Astrocyte of the hippocampus (primary cell): ENCODE measurements at regions not wholly inside any gene's neighbourhood (a gene's known extent, or its start where the extent isn't known, plus 50 kb on each side); places are given as distances from the start of the nearest gene placed in this dataset.
A peak's percentile ranks its signal among the peaks of the same experiment; 100 is the strongest.
"Not testable (repeated sequence)": the region's sequence is repeated elsewhere in the genome, so short reads cannot be mapped to it uniquely, and the experiment has no call there.

Experiments used
- DNase-seq: peaks from one replicate; pipeline ENCODE4 v3.0.0; 2011; ENCODE audit warnings: low read depth, low spot score

DNA sequence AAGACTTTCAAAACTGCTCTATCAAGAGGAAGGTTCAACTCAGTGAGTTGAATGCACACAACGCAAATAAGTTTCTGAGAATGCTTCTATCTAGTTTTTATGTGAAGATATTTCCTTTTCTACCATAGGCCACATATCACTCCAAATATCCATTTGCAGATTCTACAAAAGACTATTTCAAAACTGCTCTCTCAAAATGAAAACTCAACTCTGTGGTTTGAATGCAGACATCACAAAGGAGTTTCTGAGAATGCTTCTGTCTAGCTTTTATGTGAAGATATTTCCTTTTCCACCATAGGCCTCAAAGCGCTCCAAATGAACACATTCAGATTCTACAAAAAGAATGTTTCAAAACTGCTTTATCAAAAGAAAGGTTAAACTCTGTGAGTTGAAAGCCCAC is 1093.1 kb upstream of the DEFB115 start:
- not testable (repeated sequence) for DNase-seq

DNA sequence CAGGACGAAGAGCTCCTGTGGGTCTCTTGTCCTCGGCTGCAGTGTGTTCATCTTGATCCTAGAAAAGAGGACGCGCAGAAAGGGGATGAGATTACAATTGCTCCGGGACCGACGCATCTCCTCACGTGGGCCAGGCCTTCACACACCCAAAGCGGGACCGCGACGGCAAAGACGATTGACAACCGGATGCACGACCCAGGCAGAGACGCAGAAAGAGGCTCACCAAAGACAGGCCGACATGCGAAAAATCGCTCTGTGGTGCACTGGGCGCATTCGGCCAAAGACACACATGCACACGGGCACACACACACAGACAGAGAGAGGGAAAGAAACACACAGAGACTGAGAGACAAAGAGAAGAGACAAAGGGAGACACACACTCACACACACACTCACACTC is 1089.9 kb upstream of the DEFB115 start:
- DNase-seq, result no peak

DNA sequence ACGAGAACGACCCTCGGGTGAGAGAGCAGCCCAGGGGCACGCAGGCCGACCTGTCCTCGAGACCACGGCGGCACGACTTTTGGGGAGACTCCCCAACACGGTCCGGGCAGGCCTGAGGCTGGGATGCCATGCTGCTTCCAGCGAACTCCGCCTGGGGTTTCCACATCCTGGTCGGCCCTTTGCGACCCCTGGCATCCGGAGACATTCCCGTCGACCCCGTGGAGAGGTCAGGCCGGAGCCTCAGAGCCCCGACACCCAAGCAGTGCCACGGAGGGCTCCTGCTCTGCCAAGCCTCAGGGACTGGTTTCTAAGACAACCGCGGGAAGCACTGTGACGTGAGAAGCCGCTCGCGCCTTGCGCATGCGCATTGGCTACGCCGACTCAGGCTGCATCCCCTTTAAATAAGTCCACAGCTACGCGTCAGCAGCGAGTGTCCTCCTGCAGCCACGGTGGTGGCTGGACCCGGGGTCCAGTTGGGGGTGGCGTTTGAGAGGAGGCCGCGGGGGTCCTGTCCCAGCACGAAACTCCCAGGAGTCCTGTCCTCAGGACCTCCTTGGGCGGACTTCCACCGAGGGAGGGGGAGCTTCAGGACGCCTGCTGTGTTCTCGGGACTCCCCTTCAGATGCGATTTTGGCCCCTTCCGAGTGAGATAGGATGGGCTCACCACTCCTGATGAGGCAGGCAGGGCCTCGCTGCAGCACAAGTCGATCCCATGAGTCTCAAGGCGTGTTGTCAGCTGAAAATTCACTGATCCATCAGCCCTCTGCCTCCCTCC is 1089.3 kb upstream of the DEFB115 start:
- DNase-seq, result peak; percentile 1

DNA sequence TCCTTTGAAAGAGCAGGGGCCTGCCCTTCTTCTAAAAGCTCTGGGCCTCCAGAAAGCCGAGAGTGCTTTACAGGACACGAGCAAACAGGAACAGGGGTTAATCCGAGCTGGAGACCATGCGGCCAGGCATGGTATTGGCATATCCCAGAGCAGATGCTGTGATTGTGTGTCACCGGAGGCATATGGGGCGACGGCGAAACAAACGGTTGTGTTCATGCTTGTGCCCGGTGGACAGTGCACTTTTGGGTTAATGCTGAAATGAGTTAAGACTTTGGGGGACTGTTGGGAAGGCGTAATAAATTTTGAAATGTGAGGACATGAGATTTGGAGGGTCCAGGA is 1088.7 kb upstream of the DEFB115 start:
- no peak for DNase-seq

DNA sequence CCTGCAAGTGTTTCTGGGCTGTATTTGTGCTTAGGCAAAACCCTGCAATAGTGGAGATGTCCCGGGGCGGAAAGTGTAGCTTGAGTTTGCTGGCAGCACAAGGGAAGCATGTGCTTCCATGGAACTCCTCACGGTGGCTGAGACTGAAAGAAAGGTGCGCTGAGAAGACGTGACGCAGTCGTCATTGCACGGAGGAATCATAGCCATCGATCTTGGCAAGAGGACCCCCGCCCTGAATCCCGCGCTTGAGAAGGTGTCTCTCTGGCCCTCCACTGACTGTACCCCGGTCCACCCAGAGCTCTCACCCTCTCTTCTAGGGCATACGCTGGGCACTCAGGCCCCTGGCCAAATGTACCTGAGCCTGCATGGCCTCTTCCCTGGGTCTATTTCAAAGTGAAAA is 1081.8 kb upstream of the DEFB115 start:
- DNase-seq, result no peak

DNA sequence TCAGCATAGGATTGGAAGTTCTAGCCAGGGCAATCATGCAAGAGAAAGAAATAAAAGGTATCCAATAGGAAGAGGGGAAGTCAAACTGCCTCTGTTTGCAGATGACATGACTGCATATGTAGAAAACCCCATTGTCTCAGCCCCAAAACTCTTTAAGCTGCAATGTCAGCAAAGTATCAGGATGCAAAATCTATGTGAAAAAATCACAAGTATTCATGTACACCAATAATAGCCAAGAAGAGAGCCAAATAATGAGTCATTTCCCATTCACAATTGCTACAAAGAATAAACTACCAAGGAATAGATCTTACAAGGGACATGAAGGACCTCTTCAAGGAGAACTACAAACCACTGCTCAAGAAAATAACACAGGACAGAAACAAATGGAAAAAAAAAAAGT is 1074.3 kb upstream of the DEFB115 start:
- not testable (repeated sequence) for DNase-seq

DNA sequence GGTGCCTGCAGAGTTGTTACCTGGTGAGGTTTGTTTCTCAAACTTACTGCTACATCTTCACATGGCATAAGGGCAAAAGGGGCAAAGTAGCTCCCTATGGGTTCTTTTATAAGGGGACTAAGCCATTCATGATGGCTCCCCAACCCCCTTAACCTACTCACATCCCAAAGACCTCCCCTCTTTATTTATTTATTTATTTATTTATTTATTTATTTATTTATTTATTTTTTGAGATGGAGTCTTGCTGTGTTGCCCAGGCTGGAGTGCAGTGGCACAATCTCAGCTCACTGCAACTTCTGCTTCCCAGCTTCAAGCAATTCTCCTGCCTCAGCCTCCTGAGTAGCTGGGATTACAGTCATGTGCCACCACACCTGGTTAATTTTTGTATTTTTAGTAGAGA is 1065.7 kb upstream of the DEFB115 start:
- DNase-seq, result not testable (repeated sequence)

DNA sequence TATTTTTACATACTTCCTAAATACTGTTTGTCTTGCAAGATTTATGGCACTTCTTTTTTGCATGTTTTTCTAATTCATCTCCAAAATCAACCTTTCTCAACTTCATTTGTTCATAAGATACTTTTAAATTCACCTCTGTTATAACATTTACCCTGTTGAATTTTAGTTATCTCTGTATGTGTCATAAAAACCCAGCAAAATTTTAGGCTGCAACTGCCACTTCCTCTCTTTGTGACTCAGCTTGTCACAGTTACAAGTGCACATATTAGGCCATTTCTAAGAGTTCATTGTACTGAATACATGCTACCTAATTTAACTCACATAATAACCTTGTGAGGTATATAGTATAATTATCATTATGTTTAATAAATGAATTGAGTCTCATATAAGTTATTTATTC is 1023.0 kb upstream of the DEFB115 start:
- DNase-seq, result not testable (repeated sequence)

DNA sequence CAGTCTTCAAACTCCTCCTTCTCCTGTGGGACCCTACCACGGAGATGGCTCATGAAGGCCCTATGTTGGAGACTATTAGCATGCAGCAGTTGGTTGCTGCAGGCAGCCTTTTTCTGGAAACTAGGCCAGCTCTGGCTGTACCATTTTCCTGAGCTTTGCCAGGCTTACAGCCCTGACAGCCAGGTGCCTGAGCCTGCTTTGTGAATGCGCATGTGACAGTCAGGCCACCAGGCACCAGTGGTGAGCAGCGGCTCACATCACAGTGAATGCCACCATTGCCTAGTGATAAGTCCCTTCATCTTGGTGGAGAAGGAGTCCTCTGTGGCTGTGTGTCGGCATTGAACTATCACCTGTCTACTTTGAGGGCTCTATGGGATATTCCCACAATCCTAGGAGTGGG is 982.4 kb upstream of the DEFB115 start:
- DNase-seq, result not testable (repeated sequence)

DNA sequence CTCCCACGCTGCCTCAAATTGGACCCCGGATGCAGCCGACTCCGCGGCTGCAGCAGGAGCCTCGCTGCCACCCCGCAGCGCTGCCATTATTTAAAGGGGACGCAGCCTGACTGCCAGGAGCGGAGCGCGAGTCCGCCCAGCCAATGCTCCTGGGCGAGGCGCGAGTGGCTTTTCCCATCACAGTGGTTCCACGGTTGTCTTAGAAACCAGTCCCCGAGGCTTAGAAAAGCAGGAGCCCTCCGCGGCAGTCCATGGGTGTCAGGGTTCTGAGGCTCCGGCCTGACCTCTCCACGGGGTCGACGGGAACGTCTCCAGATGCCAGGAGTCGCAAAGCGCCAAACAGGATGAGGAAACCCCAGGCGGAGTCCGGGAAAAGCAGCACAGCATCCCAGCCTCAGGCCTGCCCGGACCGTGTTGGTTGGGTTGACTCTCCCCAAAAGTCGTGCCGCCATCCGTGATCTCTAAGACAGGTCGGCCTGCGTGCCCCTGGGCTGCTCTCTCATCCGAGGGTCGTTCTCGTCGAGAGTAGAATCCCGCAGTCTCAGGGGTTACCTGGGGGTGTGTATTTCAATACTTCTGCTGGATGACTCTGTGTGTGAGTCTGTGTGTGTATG is 975.8 kb upstream of the DEFB115 start:
- no peak for DNase-seq

DNA sequence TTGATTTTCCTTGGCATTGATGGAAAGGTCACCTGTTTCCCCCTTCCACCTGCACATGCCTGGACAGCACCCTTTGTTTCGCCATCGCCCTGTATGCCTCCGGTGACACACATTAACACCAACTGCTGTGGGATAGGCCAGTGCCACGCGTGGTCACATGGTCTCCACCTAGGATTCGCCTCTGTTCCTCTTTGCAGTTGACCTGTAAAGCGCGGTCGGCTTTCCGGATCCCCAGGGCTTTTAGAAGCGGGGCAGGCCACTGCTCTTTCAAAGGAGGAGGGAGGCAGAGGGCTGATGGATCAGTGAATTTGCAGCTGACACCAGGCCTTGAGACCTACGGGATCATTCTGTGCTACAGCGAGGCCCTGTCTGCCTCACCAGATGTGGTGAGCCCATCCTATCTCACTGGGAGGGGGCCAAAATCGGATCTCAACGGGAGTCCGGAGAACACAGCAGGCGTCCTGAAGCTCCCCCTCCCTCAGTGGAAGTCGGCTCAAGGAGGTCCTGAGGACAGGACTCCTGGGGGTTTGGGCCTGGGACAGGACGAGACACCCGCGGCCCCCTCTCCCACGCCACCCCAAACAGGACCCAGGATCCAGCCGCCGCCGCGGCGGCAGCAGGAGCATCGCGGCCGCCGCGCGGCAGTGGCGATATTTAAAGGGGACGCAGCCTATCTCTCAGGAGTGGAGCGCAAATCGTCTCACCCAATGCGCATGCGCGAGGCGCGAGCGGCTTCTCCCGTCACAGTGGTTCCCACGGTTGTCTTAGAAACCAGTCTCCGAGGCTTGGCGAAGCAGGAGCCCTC is 973.8 kb upstream of the DEFB115 start:
- DNase-seq, result peak; percentile 4

DNA sequence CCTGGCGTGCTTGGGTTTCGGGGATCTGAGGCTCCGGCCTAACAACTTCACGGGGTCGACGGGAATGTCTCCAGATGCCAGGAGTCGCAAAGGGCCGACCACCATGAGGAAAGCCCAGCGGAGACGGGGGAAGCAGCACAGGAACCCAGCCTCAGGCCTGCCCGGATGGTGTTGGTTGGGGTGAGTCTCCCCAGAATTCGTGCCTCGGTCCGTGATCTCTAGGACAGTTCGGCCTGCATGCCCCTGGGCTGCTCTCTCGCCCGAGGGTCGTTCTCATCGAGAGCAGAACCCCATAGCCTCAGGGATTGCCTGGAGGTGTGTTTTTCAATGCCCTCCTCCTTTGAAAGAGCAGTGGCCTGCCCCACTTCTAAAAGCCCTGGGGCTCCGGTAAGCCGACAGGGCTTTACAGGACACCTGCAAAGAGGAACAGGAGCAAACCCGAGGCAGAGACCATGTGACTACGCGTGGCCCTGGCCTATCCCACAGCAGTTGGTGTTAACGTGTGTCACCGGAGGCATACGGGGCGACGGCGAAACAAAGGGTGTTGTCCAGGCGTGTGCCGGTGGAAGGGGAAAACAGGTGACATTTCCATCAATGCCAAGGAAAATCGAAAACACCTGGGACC is 973.1 kb upstream of the DEFB115 start:
- no peak for DNase-seq

DNA sequence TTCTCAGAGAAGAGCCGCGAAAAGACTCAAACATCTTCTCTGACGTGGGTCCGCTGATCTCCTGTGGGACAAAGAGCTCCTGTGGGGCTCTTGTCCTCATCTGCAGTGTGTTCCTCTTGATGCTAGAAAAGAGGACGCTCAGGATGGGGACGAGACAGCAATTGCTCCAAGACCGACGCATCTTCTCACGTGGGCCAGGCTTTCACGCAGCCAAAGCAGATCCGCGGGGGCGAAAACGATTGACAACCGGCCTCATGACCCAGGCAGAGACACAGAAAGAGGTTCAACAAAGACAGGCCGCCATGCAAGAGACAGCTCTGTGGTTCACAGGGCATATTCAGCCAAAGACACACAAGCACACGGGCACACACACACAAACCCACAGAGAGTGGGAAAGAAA is 971.8 kb upstream of the DEFB115 start:
- DNase-seq, result no peak

DNA sequence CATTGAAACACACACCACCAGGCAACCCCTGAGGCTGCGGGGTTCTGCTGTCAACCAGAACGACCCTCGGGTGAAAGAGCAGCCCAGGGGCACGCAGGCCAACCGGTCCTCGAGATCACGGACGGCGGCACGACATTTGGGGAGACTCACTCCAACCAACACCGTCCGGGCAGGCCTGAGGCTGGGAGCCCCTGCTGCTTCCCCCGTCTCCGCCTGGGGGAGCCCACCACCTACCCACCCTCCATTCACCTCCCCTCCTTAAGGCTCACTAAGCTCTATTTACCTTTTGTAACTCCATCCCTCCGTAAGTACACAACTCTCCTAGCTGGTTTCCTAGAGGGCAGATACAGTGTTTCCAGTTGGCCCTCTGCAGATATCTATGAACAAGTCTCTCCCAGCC is 971.3 kb upstream of the DEFB115 start:
- no peak for DNase-seq

DNA sequence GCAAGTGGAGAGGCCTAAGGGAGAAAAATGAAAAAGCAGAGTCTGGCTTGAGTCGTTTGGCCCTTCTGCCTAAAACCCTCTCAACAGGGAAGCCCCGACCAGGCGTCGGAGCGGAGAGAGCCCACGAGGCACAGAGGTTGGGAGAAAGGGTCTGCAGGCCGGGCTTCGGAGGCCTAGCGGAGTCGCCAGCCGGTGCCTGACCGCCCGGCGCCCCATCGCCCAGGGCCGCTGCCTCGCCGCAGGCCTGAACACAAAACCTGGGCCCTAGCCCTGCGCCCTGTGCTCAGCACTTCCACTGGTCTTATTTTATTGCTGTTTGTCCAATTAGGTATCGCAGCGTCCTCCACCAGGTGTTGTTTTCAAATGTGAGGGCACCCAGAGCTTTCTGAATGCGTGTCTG is 970.0 kb upstream of the DEFB115 start:
- not testable (repeated sequence) for DNase-seq

DNA sequence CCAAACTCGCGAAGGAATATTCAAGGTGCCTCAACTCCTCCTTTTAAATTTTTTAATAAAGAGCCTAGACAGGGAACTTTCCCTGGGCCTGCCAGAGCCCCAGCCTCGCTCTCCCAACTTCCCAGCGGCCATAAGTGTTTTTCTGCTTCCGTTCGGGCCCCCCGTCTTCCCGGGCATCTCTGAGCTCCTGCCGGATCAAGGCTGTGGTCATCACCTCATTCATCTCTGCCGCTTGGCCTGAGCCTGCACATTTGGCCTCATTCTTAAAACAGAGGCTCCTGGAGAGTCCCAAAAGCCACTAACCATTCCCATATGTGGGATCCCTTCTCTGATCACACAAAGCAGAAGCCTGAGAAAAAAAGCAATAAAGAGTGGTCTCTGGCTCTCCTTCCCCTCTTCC is 969.1 kb upstream of the DEFB115 start:
- no peak for DNase-seq

DNA sequence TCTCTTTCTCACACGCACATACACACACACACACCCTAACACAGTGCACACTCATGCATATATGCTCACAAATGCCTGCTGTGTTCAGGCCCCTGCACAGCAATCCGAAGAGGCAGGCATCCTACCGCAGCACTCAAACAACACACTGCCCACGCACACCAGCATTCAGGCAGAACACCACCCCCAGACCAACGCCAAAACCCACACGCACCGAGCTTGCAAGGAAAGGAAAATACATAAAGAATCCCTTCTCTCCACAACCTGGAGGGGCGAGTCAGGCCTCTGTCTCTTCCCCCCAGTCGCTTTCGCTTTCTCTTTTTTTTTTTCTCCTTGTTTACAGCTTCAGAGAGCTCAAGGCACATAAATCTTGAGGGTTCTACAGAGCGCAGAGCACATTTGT is 968.4 kb upstream of the DEFB115 start:
- not testable (repeated sequence) for DNase-seq

DNA sequence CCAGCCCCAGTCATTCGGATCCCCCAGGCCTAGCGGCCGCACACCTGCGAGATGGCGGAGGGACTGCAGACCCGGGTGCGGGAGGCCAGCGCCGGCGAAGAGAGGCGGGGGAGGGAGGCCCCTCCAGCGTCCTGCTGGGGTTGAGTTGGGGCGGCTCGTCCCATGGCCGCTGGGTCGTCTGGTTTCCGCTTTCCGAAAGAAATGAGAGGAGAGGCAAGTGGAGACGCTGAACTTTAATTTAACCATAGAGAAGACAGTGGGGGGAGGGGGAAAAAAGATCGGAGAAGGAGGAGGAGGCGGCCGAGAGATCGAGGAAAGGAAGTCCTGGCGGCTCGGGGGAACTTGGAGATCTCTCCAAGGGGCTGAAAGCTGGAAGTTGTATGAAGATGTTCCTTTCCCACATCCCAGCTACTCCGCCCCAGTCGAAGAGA is 967.7 kb upstream of the DEFB115 start:
- not testable (repeated sequence) for DNase-seq

DNA sequence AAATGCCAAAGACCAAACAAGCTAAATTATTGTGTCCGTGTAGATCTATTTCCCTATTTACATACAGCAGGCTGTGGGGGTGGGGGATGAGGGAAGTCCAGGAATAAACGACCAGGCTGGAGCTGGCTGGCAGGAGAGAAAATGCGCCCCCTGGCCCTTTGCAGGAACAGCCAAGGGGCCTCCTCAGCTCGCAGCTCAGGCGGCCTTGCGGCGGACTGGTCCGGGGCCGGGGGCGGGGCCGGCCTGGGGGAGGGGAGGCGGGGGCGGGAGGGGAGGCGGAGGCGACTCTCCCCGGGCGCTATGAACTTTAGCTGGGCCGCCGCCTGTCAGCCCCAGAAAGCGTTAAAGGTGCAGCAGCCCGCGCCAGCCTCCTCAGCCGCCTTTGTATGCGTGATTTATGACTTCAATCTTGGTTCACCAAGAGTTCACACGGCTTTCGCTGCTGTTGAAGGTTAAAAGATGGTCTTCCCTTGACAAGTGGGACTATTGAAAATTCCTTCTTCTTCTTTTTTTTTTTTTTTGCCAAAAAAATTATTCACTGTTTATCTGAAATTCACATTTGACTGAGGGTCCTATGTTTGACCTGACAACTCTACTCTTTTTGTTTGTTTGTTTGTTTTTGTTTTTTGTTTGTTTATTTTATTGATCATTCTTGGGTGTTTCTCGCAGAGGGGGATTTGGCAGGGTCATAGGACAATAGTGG is 967.0 kb upstream of the DEFB115 start:
- not testable (repeated sequence) for DNase-seq

DNA sequence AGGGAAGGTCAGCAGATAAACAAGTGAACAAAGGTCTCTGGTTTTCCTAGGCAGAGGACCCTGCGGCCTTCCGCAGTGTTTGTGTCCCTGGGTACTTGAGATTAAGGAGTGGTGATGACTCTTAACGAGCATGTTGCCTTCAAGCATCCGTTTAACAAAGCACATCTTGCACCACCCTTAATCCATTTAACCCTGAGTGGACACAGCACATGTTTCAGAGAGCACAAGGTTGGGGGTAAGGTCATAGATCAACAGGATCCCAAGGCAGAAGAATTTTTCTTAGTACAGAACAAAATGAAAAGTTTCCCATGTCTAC is 966.4 kb upstream of the DEFB115 start:
- not testable (repeated sequence) for DNase-seq

DNA sequence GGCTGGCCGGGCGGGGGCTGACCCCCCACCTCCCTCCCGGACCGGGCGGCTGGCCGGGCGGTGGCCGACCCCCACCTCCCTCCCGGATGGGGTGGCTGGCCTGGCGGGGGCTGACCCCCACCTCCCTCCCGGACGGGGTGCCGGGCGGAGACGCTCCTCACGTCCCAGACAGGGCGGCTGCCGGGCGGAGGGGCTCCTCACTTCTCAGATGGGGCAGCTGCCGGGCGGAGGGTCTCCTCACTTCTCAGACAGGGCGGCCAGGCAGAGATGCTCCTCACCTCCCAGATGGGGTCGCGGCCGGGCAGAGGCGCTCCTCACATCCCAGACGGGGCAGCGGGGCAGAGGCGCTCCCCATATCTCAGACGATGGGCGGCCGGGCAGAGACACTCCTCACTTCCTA is 965.8 kb upstream of the DEFB115 start:
- DNase-seq, result not testable (repeated sequence)

DNA sequence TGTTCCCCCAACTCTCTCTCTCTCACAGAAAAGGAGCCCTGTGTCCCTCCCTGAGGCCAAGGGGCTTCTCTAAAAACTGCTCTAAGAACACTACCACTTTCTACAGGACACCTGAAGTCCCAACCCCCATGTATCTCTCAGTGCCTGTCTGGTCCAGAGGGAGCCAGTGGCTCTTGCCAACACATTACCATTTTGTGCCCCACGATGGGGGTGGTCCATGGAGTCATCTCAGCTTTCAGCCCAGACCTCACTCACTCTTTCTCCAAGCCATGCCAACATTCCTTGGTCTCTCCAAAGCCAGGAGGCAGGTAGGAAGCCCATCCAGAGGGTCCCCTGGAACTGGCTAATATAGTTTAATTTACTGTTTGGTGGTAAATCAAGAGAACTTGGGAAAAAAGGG is 962.1 kb upstream of the DEFB115 start:
- not testable (repeated sequence) for DNase-seq
